Right renal pelvis (tissue), 4 donors: ENCODE measurements at regions not wholly inside any gene's neighbourhood (a gene's known extent, or its start where the extent isn't known, plus 50 kb on each side); places are given as distances from the start of the nearest gene placed in this dataset.
"Not testable (repeated sequence)": the region's sequence is repeated elsewhere in the genome, so short reads cannot be mapped to it uniquely, and the experiment has no call there.

Experiments used
- DNase-seq, 4 donors: peaks; one replicate each; pipeline ENCODE4 v3.0.0-alpha.2; 2013; ENCODE audit warnings: low read depth in 4 of 4, low spot score in 3 of 4, missing footprints in 1 of 4

DNA sequence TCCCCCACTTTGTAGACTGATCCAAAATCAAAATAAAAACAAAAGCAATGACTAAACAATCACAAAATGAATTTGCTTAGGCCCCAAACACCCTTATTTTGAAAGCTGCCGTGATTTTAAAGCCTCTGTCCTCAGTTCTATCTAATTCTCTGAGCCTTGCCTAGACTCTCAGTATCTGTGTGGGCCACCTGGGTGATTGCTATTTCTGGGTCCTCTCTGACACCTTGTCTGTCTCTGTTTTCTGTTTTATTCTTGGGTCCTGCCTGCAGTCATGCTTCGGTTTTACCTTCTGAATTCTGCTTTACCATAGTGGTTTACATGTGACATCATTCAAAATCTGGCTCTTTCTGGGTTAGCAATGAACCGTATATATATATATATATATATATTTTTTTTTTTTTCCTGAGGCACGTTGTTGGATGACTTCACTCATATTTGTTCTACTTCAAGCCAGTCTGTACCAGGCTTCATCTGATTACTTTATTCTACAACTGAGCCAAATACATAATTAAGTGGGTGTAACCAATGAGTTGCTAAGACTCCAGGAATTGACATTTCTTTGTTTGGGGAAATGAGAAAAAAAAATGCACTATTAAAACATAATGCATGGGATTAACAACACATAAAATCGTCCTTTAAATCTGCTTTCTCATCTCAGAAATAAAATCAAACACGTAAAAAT is 710.7 kb upstream of the SLIT2 start:
- no peak for DNase-seq

- no peak for DNase-seq
These were observed 712.5 kb upstream of the SLIT2 start for GRCh38 chr4:19539201-19539600.

DNA sequence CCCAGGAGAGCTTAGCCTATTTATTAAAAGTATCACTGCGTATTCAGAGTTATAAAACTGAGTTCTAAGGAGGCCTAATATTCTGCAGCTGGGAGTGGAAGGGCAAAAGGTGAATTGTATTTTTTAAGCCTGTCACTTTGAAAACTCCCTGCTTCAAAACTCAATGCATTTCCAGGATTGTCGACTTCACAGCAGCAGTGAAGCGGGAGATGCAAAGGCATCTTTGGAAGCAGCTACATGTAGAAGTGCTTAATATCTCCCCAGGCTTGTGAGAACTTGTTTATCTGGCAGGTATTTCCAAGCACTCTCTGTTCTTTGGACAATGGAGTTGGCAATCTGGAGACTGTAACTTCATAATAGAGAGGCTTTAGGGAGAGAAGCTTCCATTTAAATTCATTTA is 717.5 kb upstream of the SLIT2 start:
- peak in 1 of 4 donors; percentile 8 for DNase-seq

- DNase-seq: no peak
These were observed 719.5 kb upstream of the SLIT2 start for GRCh38 chr4:19531906-19532848.

DNA sequence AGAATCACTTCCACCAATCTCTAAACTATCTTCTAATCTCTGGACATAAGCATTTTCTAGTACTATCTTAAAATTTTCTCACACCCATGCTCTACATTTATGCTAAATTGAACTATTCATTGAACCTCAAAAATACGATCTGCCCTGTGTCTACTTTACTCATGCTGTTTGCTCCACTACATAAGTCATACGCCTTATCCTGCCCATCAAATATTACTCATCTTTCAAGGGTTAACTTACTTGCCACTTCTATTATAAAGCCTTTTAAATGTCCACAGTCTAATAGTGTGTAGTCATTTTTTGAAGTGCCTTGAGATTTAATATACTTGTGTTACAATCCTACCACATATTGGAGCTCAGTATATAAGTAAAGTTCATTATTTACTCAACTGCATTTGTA is 727.7 kb upstream of the SLIT2 start:
- no peak for DNase-seq

GRCh38 chr4:19522966-19523365 is 728.7 kb upstream of the SLIT2 start:
- no peak for DNase-seq

DNA sequence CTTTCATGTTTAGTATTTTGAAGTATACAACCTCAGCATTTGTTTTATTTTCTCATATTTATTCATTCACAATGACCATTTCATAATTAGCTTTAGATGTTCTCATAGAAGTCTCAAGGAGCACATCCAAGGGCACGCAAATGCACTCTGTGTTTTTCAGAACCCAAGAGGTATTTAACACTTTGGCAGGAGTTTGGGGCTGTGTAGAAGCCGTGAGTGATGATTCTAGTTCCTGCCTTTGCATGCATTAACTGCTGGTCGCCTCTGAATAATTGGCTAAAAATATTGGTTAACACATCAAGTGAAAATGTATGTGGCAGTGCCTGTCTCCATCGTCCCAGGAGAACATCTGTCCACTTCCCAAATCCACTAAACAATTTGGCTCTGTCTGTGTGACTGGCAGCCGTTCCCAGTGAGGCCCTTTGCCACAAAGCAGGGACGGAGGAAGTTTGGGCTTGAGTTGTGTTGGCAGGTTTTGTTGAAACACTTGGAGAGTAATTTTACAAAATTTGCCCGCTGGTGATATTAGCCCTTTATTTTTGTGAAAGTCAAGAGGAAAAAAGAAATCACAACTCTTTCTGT is 730.7 kb upstream of the SLIT2 start:
- no peak for DNase-seq

DNA sequence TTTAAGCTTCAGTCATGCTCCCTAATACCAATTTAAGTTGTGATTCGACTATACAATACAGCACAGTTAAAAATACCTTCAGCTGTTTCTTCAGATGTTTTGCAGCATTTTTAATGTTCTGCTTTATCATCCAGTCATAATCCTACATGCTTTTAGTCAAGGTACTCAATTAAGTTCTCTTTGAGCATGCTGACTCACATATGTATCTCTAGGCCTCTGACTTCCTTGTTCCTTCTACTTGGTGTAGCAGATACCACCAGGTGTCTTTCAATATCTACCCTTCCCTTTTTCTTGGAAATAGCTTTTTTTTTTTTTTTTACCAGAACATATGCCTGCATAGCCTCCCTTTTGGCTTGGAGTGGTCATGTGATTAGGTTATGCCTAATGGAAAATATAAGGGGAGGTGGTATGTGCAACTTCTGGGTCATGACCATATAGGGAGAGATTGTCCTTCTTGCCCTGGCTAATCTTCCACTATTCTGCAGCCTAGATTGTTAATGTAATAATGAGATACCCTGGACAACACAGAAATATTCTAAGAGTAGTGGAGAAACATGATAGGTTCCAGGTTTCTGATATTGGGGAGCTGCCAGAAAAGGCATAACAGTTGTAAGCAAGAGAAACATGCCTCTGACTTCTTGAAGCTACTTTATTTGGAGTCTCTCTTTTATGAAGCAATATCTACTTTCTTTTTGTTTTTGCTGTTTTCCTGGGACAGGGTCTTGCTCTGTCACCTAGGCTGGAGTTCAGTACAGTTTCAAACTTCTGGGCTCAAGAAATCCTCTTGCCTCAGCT is 737.2 kb upstream of the SLIT2 start:
- no peak for DNase-seq

DNA sequence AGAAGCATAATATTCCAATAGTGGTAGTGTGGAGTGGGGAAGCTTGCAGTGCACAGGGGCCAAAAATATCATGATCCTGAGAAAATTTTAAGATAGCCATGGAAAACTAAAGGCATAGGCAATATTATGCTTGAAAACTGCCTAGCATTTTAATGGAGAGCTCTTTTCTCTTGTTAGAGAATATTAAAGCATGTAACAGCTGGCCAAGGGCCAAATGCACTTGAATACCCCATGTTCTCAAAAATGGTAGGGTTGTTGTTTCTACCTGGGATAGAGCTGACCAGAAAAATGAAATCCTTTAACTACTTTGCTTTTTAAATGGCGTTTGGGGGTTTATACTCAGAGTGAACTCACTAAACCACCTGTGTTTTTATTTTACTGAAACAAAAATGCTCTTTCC is 739.6 kb upstream of the SLIT2 start:
- DNase-seq: no peak

DNA sequence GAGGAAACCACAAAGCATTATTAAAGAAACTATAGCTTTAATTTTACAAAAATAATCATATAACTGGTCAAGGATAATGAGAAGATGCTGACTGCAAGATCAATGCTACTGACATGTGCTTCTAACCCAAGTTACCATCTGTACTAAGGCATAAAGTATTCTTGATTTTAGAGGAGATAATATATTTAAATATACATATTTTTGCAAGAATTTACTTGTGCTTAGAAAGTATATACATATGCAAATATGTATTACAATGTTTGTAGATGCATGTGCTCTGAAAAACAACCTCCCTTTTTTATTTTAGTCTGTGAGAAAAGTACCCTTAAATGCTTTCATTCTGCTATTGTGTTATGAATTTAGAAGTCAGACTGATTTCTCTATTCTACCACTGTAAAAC is 740.7 kb upstream of the SLIT2 start:
- no peak for DNase-seq

- no peak for DNase-seq
These were observed 743.3 kb upstream of the SLIT2 start for GRCh38 chr4:19508442-19508841.

- no peak for DNase-seq
These were observed 754.0 kb upstream of the SLIT2 start for GRCh38 chr4:19497705-19498104.

DNA sequence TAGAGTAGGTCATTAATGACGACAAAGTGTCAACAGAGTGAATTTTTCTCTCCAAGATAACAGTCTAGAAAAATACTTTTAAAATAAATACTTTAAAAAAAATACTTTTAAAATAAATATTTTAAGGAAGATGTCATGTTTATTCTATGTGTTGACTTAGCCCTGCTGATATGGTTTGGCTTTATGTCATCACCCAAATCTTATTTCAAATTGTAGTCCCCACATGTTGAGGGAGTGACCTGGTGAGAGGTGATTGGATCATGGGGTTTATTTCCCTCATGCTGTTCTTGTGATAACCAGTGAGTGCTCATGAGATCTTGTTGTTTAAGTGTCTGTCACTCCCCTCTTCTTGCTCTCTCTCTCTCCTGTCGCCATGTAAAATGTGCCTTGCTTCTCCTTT is 754.9 kb upstream of the SLIT2 start:
- DNase-seq: no peak

DNA sequence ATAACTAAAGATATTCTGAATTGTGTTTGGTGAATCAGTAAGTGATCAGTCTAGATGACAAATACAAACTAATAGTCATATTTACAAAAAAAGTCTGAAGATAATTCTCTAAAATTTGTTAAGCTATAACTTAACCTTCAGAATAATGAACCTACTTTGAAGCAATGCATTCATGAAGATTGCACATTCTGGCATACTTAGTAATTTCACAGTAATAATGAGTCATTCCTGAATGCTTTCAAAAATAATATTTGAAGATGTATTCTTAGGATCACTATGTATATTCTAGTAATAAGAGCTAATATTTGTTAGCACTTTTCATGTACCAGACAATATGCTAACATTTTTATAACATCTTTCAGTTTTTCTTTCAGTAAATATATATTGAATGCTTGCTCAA is 756.7 kb upstream of the SLIT2 start:
- no peak for DNase-seq

DNA sequence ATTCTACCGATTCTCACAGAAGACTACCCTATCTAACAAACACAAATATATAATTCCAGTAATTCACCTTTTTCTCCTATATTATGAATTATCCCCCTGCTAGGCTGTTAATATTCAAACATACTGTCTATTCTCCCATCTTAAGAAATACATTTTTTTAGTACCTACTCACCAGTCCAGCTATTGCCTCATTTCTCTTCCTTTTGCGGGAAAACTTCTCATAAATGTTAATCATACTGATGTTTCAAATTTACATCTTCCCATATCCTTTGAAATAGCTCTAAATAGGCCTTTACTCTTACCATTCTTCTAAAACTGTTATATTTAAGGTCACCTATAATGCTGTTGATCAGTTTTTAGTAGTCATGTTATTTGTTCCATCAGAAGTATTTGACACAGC is 759.1 kb upstream of the SLIT2 start:
- no peak for DNase-seq

DNA sequence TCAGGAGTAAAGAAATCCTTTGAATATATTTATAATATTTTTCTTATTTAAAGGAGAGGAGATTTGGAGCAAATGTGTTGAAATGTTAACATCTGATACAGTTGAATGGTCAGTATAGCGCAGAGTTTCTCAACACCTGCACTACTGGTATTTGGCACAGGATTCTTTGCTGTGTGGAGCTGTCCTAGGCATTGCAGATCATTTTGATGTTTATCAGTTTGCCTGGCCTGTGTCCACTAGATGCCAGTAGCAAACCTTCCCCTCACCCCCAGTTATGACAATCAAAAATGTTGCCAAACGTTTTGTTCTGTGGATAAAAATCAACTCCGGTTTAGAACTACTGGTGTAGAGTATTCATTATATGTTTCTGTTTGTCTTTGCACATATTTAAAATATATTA is 765.3 kb upstream of the SLIT2 start:
- no peak for DNase-seq

- no peak for DNase-seq
These were observed 772.9 kb upstream of the SLIT2 start for GRCh38 chr4:19478791-19479190.

DNA sequence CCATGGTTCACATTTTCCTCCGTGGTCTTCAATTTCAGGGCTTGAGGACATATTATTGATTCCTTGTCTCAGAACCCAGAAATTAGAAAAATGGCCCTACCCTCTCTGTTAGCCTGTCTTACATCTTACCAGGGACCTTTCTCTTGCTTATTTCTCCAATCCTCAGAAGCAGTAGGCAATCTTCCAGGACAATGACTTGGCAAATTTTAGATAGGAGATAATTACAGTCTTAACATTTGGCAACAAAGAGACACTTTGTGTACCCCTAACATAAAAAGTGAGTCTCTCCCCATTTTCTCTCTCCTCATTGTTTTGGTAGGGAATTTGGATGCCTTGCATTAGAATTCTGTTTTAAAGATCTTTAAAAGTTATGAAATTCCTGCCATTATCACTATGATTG is 778.1 kb upstream of the SLIT2 start:
- no peak for DNase-seq

DNA sequence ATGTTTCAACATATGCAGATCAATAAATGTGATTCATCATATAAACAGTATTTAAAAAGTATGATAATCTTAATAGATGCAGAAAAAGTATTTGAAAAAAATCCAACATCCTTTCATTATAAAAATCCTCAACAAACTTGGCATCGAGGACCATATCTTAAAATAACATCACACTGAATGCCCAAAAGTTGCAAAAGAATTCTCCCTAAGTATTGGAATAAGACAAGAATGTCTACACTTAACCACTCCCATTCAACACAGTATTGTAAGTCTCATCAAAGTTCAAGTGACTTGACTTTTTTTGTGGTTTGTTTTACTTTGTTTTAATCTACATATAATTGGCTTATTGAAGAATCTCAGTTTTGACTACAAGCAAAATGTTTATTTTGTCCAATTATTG is 779.0 kb upstream of the SLIT2 start:
- DNase-seq: no peak

- DNase-seq: not testable (repeated sequence)
These were observed 781.7 kb upstream of the SLIT2 start for GRCh38 chr4:19470001-19470400.

- no peak for DNase-seq
These were observed 789.6 kb upstream of the SLIT2 start for GRCh38 chr4:19462117-19462516.
